ENCODE measurements at regions not wholly inside any gene's neighbourhood (a gene's known extent, or its start where the extent isn't known, plus 50 kb on each side); places are given as distances from the start of the nearest gene placed in this dataset.

DNA sequence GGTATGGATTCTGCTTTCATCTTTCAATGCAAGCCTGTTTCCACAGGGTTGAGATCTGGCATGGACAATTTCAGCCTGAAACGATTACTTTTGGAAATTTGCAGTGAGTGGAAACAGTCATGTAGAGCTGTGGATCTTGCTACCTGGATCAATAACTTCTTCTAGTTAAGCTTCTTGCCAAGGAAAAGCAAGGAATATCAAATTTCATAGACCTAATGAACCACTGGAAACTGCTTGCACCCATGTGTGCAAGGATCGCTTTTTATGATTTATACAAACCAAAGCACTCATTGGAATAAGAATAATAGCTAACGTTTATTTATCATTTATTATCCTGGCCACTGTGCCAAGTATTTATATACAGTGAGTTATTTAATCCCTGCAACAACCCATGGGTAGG is 392.8 kb downstream of the KCNRG start:
- peaks cover 34% of the 10 kb centered on the region for H3K27me3 Mint-ChIP-seq (ENCODE audit: low read depth)
- no peaks in the 10 kb centered on the region for H3K4me1 Mint-ChIP-seq (ENCODE audit: low read depth)
- no peak for DNase-seq (ENCODE audit: low spot score)
- H3K4me3 Mint-ChIP-seq: no peak overlapping the region
- H3K9me3 Mint-ChIP-seq: no peaks in the 10 kb centered on the region
- no peak overlapping the region for H3K27ac Mint-ChIP-seq
- H3K36me3 Mint-ChIP-seq (ENCODE audit: low read depth): no peaks in the 10 kb centered on the region

DNA sequence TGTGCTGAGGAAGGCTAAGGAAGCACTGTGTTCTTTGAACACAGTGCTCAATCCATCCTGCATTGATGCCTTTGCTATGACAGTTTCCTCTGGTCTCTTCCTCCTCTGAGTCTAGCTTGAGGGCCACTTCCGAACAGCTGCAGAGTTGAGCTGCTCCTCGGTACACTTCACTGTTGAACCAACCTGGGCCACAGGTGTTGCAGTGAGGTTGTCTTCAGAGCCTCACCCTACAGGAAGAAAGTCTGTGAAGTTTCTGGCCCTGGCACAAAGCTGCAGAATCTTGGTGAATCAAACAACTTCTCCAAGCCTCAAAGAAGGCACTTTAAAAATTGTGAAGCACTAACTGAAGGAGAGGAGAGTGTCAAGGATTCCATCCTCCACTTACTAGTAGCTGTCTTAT is 394.0 kb downstream of the KCNRG start:
- no peak for DNase-seq (ENCODE audit: low spot score)
- H3K9me3 Mint-ChIP-seq: no peaks in the 10 kb centered on the region
- H3K4me3 Mint-ChIP-seq: no peak overlapping the region
- H3K4me1 Mint-ChIP-seq (ENCODE audit: low read depth): no peaks in the 10 kb centered on the region
- no peaks in the 10 kb centered on the region for H3K36me3 Mint-ChIP-seq (ENCODE audit: low read depth)
- H3K27ac Mint-ChIP-seq: no peak overlapping the region
- H3K27me3 Mint-ChIP-seq (ENCODE audit: low read depth): peaks cover 40% of the 10 kb centered on the region

DNA sequence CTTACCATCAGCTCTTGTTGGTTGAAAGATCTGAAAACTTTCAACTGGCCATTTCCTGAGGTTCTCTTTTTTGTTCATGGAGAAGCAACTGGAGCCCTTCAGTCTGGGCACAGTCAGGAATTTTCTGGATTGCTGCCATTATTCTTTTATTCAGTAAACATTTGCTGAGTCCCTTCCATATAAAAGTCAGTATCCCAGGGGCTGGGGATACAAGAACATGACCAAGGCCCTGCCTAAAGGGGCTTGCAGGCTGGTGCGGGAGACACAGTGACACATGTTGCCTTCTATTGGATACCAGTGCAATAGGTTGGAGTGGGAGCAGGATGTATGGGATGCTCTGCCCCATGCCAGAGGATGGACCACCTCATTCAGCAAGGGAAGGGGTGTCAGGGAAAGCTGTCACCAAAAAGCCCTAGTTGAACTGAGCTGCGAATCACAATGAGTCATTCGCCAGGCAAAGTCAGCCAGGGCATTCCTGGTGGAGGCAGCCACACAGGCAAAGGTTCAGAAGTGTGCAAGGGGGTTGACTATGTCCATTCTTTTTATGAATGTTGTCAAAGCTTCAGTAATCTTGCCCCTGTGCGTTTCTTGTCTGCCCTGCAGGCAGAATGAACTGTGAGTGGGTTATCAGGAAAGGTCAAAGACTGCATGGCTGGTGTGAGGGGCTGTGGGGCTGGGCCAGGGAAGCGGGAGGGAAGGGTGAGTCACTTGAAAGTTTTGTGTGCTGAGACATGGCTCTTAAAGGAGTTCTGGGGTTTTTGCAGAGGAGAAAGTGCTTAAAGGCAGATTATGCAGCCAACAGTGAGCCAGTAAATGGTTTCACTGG is 395.9 kb downstream of the KCNRG start:
- Mint-ChIP-seq H3K9me3 (peaks cover 4% of the 10 kb centered on the region), H3K27me3 (ENCODE audit: low read depth) (peaks cover 41% of the 10 kb centered on the region), H3K36me3 (ENCODE audit: low read depth) (no peaks in the 10 kb centered on the region), H3K4me1 (ENCODE audit: low read depth) (no peaks in the 10 kb centered on the region), H3K4me3 (no peak overlapping the region), H3K27ac (no peak overlapping the region)
- no peak for DNase-seq (ENCODE audit: low spot score)

DNA sequence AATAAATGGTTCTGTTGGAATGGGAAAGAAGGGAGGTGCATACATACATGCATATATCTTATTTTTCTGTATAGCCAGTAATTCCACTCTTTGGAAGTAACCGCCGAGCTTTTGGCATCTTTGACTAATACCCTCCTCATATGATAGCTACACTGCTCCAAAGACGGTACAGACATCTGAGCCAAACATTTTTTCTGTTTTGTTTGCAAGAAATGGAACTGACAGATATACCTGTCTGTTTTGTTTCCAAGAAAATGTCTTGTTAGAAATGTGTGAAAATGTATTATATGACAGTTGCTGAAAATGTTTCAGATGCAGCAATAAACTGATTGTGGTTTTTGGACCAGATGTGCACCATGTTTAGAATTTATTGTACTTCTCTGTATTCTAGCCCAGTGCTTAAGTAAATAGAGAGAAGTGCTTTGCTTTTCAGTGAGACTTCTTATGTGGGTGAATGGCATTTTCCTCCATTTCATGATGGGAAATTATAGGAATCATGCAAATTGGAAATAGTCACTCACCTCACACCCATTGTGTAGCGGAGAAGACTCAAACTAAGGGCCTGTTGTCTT is 396.9 kb downstream of the KCNRG start:
- H3K9me3 Mint-ChIP-seq: peaks cover 4% of the 10 kb centered on the region
- peaks cover 33% of the 10 kb centered on the region for H3K27me3 Mint-ChIP-seq (ENCODE audit: low read depth)
- no peaks in the 10 kb centered on the region for H3K36me3 Mint-ChIP-seq (ENCODE audit: low read depth)
- no peaks in the 10 kb centered on the region for H3K4me1 Mint-ChIP-seq (ENCODE audit: low read depth)
- H3K27ac Mint-ChIP-seq: no peak overlapping the region
- no peak overlapping the region for H3K4me3 Mint-ChIP-seq
- no peak for DNase-seq (ENCODE audit: low spot score)

DNA sequence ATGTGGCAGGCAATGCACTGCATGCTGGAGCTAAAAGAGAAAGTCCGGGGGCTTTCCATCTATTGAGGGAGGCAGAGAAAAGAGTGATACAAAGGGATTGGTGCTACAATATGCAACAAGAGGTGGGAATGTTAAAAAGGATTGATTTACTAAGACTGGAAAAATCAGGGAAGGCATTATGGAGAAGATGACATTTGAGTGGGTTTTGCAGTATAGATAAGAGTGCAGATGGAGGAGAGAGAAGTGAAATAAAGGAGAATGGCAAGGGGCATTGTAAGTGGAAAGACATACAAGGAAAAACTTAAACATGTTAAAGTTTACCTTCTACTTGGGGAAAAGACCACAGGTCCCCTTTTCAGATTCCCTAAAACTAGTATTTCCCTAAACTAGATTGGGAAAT is 399.4 kb downstream of the KCNRG start:
- no peaks in the 10 kb centered on the region for H3K4me1 Mint-ChIP-seq (ENCODE audit: low read depth)
- peaks cover 4% of the 10 kb centered on the region for H3K9me3 Mint-ChIP-seq
- DNase-seq (ENCODE audit: low spot score): no peak
- no peaks in the 10 kb centered on the region for H3K36me3 Mint-ChIP-seq (ENCODE audit: low read depth)
- no peak overlapping the region for H3K27ac Mint-ChIP-seq
- peaks cover 30% of the 10 kb centered on the region for H3K27me3 Mint-ChIP-seq (ENCODE audit: low read depth)
- H3K4me3 Mint-ChIP-seq: no peak overlapping the region

DNA sequence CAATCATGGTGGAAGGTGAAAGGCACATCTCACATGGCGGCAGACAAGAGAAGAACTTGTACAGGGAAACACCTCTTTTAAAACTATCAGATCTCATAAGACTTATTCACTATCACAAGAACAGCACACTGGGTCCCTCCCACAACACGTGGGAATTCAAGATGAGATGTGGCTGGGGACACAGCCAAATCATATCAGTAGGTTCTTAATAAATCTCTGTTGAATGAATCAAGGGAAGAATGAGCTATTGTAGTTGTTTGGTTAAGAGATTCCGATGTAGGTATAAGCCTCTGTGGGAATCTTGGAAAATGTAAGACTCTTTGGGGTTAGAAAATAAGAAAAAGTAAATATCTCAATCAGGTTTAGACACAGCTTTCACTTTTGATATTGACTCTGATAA is 400.2 kb downstream of the KCNRG start:
- Mint-ChIP-seq H3K27ac (no peak overlapping the region), H3K36me3 (ENCODE audit: low read depth) (no peaks in the 10 kb centered on the region), H3K9me3 (peaks cover 4% of the 10 kb centered on the region), H3K27me3 (ENCODE audit: low read depth) (peaks cover 36% of the 10 kb centered on the region), H3K4me1 (ENCODE audit: low read depth) (no peaks in the 10 kb centered on the region), H3K4me3 (no peak overlapping the region)
- DNase-seq (ENCODE audit: low spot score): no peak

DNA sequence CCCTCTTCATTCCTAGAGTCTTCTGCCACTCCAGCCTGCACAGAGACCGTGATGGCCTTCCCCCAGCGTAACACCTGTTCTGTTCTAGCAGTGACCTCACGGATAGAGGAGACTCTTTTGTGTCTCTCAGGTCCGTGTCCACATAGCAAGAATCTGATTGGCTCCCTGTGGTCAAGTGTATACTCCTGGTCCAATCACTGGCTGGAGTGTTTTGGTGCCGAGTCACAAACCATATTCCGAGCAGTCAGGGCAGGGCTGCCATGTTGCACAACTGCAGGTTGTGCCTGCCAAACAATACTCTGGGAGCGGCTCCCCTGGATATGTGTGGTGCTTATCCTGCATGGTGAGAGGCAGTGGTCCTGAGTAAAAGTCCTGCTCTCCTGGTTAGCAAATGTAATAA is 402.4 kb downstream of the KCNRG start:
- no peaks in the 10 kb centered on the region for H3K36me3 Mint-ChIP-seq (ENCODE audit: low read depth)
- DNase-seq (ENCODE audit: low spot score): no peak
- H3K4me3 Mint-ChIP-seq: no peak overlapping the region
- H3K9me3 Mint-ChIP-seq: peaks cover 4% of the 10 kb centered on the region
- H3K4me1 Mint-ChIP-seq (ENCODE audit: low read depth): no peaks in the 10 kb centered on the region
- no peak overlapping the region for H3K27ac Mint-ChIP-seq
- peaks cover 31% of the 10 kb centered on the region for H3K27me3 Mint-ChIP-seq (ENCODE audit: low read depth)

DNA sequence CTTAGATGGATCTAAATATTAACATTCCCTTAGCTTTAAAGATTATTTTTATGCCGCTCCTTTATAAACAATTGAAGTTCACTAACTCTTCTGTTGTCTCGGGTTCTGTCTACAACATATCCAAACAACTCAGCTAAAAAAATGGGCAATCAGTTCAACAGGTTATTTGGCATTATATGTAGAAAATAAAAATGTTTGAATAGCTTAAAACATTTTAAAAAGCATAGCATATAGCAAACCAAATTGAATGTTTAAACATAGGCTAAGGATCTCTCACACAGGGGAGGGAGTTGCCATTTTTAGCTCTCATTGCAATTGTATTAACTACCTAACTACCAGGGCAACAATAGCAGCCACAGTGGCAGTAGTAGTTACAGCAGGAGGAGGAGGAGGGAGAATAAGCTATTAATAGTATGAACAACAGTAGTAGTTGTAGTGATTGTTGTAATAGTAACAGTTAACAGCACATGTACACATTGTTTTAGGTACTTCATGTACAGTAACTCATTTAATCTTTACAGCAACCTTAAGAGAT is 404.2 kb downstream of the KCNRG start:
- Mint-ChIP-seq H3K4me1 (ENCODE audit: low read depth) (no peaks in the 10 kb centered on the region), H3K27ac (no peak overlapping the region), H3K9me3 (peaks cover 4% of the 10 kb centered on the region), H3K4me3 (no peak overlapping the region), H3K27me3 (ENCODE audit: low read depth) (peaks cover 19% of the 10 kb centered on the region), H3K36me3 (ENCODE audit: low read depth) (no peaks in the 10 kb centered on the region)
- no peak for DNase-seq (ENCODE audit: low spot score)

DNA sequence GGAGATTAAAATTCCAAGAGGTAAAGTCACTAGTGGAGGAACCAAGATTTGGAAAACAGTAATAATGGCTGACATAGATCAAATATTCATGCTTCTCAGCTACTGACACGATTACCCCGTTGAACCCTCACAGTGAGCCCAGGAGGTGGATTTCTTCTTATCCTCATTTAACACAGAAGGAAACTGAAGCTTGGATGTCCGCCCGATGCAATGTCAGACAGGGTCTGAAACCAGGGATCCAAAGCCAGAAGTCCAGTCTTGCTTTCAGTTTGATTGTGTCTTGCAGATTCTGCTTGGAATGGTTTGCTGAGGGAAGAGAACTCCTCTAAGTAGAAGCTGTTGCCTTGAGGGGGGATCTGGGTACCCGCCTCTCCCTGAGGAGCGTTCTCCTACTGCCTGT is 404.7 kb downstream of the KCNRG start:
- peaks cover 4% of the 10 kb centered on the region for H3K9me3 Mint-ChIP-seq
- H3K27ac Mint-ChIP-seq: no peak overlapping the region
- H3K4me3 Mint-ChIP-seq: no peak overlapping the region
- no peaks in the 10 kb centered on the region for H3K4me1 Mint-ChIP-seq (ENCODE audit: low read depth)
- H3K36me3 Mint-ChIP-seq (ENCODE audit: low read depth): no peaks in the 10 kb centered on the region
- DNase-seq (ENCODE audit: low spot score): no peak
- H3K27me3 Mint-ChIP-seq (ENCODE audit: low read depth): peaks cover 16% of the 10 kb centered on the region

DNA sequence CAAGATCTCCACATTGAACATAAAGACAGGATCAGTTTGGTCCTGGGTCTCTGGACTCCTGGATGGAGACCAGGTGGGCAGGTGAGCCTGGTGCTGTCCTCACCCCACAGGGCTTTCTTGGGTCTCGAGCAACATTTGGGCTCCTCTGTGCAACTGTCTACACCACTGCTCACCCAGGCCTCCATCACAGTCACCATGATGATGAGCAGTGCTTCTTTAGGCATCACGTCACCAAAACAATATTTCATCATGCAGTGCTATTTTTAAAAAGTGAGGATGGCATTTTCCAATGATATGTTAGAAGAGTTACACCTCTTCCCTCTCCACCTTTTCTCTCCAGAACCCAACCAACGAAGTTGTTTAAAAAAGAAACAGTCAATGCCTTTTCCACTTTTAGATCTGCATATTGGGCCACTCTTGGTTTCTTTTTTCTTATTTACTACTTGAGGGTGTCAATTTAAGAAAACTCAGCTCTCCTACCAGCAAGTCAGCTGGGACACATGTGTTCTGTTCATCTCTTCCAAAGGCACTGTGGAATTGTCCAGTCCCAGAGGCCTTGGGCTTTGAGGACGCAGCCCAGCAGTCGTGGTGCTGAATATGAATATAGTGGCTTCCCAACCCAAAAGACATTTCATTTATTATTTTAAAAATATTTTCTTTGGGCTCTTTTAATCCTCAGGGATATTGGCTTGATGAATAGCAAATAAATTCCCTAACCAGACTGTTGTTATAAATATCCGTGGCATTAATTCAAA is 405.7 kb downstream of the KCNRG start:
- Mint-ChIP-seq H3K4me3 (no peak overlapping the region), H3K27me3 (ENCODE audit: low read depth) (peaks cover 10% of the 10 kb centered on the region), H3K9me3 (no peaks in the 10 kb centered on the region), H3K36me3 (ENCODE audit: low read depth) (no peaks in the 10 kb centered on the region), H3K4me1 (ENCODE audit: low read depth) (no peaks in the 10 kb centered on the region), H3K27ac (no peak overlapping the region)
- no peak for DNase-seq (ENCODE audit: low spot score)

DNA sequence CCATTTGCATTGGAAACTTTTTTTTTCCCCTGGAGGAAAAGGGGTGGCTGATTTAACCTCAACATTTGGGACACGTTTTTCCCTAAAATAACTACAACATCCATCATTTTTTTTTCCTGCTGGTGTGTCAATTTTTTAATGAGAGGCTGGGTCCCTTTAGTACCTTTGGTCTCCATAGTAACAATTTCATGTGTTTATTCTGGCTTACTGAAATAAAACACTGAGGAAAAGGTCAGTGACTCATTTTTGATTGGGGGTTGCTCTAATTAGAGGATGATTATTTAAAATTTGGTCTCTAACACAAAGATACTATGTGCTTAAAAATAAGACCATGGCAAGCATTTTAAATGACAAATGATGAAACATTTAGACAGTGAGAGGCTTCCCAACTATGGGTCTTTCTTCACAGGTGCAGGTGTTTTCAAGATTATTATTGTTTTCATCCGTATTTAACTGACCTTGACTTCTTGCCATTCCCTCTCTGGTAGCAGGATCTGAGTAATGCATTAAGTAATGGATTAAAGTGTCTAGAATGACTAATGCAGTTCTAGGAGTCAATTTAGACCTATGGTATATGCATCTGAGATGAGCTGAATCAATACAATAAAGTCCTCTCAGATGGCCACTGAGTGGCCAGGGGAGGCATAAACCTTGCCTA is 406.4 kb downstream of the KCNRG start:
- peaks cover 10% of the 10 kb centered on the region for H3K27me3 Mint-ChIP-seq (ENCODE audit: low read depth)
- no peaks in the 10 kb centered on the region for H3K36me3 Mint-ChIP-seq (ENCODE audit: low read depth)
- H3K9me3 Mint-ChIP-seq: no peaks in the 10 kb centered on the region
- H3K27ac Mint-ChIP-seq: no peak overlapping the region
- H3K4me1 Mint-ChIP-seq (ENCODE audit: low read depth): no peaks in the 10 kb centered on the region
- no peak overlapping the region for H3K4me3 Mint-ChIP-seq
- DNase-seq (ENCODE audit: low spot score): no peak

DNA sequence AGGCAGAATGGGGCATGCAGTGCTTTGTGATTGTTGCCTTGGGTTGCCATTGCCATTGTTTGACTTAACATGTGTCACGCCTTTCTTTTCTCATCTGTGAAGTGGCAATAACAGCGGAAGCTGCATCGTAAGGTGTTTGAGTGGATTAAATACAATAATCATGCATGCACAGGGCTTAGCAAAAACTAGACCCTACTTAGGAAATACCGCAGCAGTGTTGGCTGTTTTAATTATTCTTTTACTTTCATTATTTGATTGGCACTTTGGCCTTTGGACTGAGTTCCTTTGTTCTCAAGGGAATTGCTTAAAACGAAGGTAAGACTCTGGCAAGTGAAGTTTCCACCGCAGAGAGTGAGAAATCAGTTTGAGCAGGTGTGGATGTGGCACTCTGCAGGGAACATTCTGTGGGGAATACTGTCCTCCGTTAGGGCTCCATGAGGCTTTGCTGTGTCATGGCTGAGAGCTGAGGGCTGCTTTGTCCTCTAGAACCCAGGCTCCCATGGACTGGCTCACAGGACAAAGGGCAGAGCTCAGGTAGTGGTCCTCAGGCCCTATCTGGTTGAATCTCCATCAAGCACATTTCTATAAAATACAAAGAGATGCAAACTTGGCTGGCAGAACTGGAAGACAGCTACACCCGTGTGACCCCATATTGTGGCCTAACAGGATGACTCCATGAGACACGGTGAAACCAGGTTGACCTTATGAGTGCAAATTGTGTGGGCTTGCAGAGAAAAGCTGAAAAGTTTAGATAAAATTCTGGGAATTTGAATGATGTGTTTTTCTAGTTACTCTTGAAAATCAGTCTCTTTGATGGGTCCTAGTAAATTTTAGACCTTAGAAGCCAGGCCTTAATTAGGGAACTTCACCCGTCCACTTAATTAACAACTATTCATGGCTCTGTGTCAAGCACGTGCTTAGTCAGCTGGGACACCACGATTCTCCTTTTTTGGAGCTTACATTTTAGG is 407.2 kb downstream of the KCNRG start:
- Mint-ChIP-seq H3K4me3 (no peak overlapping the region), H3K27ac (no peak overlapping the region), H3K27me3 (ENCODE audit: low read depth) (peaks cover 14% of the 10 kb centered on the region), H3K36me3 (ENCODE audit: low read depth) (no peaks in the 10 kb centered on the region), H3K9me3 (no peaks in the 10 kb centered on the region), H3K4me1 (ENCODE audit: low read depth) (no peaks in the 10 kb centered on the region)
- no peak for DNase-seq (ENCODE audit: low spot score)

DNA sequence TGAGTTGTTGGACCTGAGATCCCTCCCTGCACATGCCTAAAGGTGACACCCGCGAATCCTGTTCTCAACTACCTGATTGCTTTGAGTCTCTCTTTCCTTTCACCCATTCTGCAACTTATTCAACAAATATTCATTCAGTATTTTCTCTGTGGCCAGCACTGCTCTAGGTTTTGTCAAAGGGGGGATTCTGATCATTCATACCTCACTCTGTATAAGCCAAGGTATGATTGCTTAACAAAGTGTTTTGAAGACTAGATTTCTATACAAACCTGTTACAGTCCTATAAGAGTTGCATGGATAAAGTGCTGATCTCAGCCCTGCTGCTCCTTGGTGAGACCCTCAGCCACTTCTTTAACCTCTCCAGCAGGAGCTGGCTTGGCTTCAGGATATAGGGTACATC is 409.7 kb downstream of the KCNRG start:
- no peak for DNase-seq (ENCODE audit: low spot score)
- Mint-ChIP-seq H3K4me1 (ENCODE audit: low read depth) (no peaks in the 10 kb centered on the region), H3K27ac (no peak overlapping the region), H3K36me3 (ENCODE audit: low read depth) (no peaks in the 10 kb centered on the region), H3K27me3 (ENCODE audit: low read depth) (peaks cover 10% of the 10 kb centered on the region), H3K9me3 (no peaks in the 10 kb centered on the region), H3K4me3 (no peak overlapping the region)

All from T-helper 2 cell treated with Interferon-gamma antibody and Interleukin-4, amounts not matched to agents 5 μg/mL and 100 μg/mL, for 36 hours (primary cell).